NB4 (cell line): ENCODE measurements at regions not wholly inside any gene's neighbourhood (a gene's known extent, or its start where the extent isn't known, plus 50 kb on each side); places are given as distances from the start of the nearest gene placed in this dataset.
"Not testable (repeated sequence)": the region's sequence is repeated elsewhere in the genome, so short reads cannot be mapped to it uniquely, and the experiment has no call there.

Experiments
- POLR2A ChIP-seq: IDR thresholded peaks from 2 replicates; pipeline ENCODE4 v1.6.1; 2011; ENCODE audit warnings: mild to moderate bottlenecking; ENCODE audit not compliant: insufficient read length; ENCODE audit errors: extremely low read depth
- TF ChIP-seq, protein P1 (sequence below): IDR thresholded peaks from one replicate; pipeline ENCODE4 v1.5.1; 2012; ENCODE audit warnings: low read depth, low read length

- TF ChIP-seq, protein P1, sequence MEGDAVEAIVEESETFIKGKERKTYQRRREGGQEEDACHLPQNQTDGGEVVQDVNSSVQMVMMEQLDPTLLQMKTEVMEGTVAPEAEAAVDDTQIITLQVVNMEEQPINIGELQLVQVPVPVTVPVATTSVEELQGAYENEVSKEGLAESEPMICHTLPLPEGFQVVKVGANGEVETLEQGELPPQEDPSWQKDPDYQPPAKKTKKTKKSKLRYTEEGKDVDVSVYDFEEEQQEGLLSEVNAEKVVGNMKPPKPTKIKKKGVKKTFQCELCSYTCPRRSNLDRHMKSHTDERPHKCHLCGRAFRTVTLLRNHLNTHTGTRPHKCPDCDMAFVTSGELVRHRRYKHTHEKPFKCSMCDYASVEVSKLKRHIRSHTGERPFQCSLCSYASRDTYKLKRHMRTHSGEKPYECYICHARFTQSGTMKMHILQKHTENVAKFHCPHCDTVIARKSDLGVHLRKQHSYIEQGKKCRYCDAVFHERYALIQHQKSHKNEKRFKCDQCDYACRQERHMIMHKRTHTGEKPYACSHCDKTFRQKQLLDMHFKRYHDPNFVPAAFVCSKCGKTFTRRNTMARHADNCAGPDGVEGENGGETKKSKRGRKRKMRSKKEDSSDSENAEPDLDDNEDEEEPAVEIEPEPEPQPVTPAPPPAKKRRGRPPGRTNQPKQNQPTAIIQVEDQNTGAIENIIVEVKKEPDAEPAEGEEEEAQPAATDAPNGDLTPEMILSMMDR: not testable (repeated sequence)
- TF ChIP-seq POLR2A: not testable (repeated sequence)
Observed at GRCh38 chr11:91268512-91269295, 955.9 kb upstream of the FAT3 start.
